ENCODE measurements at regions not wholly inside any gene's neighbourhood (a gene's known extent, or its start where the extent isn't known, plus 50 kb on each side); places are given as distances from the start of the nearest gene placed in this dataset.

- 90% methylated on average over 5 of the region's 5 CpGs; no CpG with 5 or more reads in 1 of the 2 experiments for WGBS, 2 experiments (ENCODE audit: extremely low coverage in 1 of 2, insufficient coverage in 1 of 2, insufficient read length in 1 of 2, insufficient replicate concordance in 2 of 2, low coverage in 1 of 2, low lambda C conversion rate in 2 of 2, missing lambda C conversion rate in 1 of 2)
- H3K27ac ChIP-seq (ENCODE audit: low read depth, low read length) = no peak overlapping the region
- TF ChIP-seq ATF3 (IDR thresholded peaks at IDR 0.05; ENCODE audit: insufficient read depth, low read depth, low read length) (no peak), EP300 (IDR thresholded peaks at IDR 0.05; ENCODE audit: borderline replicate concordance in 1 of 2, low read depth in 2 of 2, low read length in 2 of 2) (no peak), SP1 (IDR thresholded peaks at IDR 0.05; ENCODE audit: low read depth, low read length) (no peak), CHD2 (IDR thresholded peaks at IDR 0.05; ENCODE audit: low read length) (no peak), EGR1 (IDR thresholded peaks at IDR 0.05; ENCODE audit: borderline replicate concordance, low read depth, low read length) (no peak), SAP30 (IDR thresholded peaks at IDR 0.05; ENCODE audit: insufficient read depth, insufficient replicate concordance, low read length) (no peak), CEBPB (IDR thresholded peaks at IDR 0.05; ENCODE audit: low read depth, low read length) (no peak), SIN3A (conservative IDR thresholded peaks at IDR 0.05 in 1 of 2, IDR thresholded peaks at IDR 0.05 in 1 of 2; ENCODE audit: low read depth in 1 of 2, low read length in 2 of 2) (no peak), TAF7 (optimal IDR thresholded peaks at IDR 0.05; ENCODE audit: borderline replicate concordance, low read depth, low read length) (no peak), RBBP5 (IDR thresholded peaks at IDR 0.05; ENCODE audit: borderline replicate concordance, low read depth, low read length) (no peak), SIX5 (IDR thresholded peaks at IDR 0.05; ENCODE audit: low read depth, low read length) (no peak), TCF12 (IDR thresholded peaks at IDR 0.05; ENCODE audit: low read depth, low read length) (no peak), EZH2 (IDR thresholded peaks at IDR 0.05; ENCODE audit: low read depth, low read length, severe bottlenecking) (no peak)
These were observed 502.2 kb upstream of the USP15 start for GRCh38 chr12:61757831-61758505.

More at GRCh38 chr12:61757831-61758505, 502.2 kb upstream of the USP15 start:
- CTCF ChIA-PET (ENCODE audit: partially characterized antibody) = interaction anchor here (1.0 to 1.9 kb wide), 2 partner anchors 8 to 236 kb away, joined by 3 to 9 read pairs; no protein-coding TSS in a partner anchor
- no peak overlapping the region for H2BK20ac ChIP-seq (ENCODE audit: low read length)
- no peak overlapping the region for H4K8ac ChIP-seq (ENCODE audit: extremely low read depth, insufficient read depth, low read length)
- no peaks in the 10 kb centered on the region for H3K23me2 ChIP-seq (ENCODE audit: low read depth, low read length)
- no peak overlapping the region for H4K5ac ChIP-seq (ENCODE audit: insufficient read length, low read depth, low read length)
- no peak overlapping the region for H3K4me2 ChIP-seq (ENCODE audit: insufficient read depth in 1 of 2, low read depth in 2 of 2, low read length in 2 of 2)
- H3K23ac ChIP-seq (ENCODE audit: insufficient read length) = no peak overlapping the region
- no peak overlapping the region for H3K18ac ChIP-seq (ENCODE audit: extremely low read depth, low read length)
- FAIRE-seq (no peak), DNase-seq (ENCODE audit: low read depth in 1 of 2, low spot score in 2 of 2) (no peak)
- no peak overlapping the region for H2AFZ ChIP-seq (ENCODE audit: low read length)
- H3K36me3 ChIP-seq (ENCODE audit: control insufficient read depth in 2 of 4, insufficient read depth in 4 of 4, low read length in 3 of 4) = no peaks in the 10 kb centered on the region
- H4K20me1 ChIP-seq (replicated peaks in 1 of 2; ENCODE audit: control insufficient read depth in 1 of 2, insufficient read depth in 2 of 2, low read length in 2 of 2) = no peaks in the 10 kb centered on the region
- no peak overlapping the region for H3K4me3 ChIP-seq (ENCODE audit: extremely low read depth in 1 of 4, insufficient read depth in 2 of 4, low read depth in 3 of 4, low read length in 4 of 4)
- H3K27me3 ChIP-seq (replicated peaks in 1 of 4; ENCODE audit: control insufficient read depth in 3 of 4, extremely low read depth in 1 of 4, insufficient read depth in 3 of 4, low read length in 3 of 4) = no peaks in the 10 kb centered on the region
- H2BK15ac ChIP-seq (ENCODE audit: low read length) = no peak overlapping the region
- no peaks in the 10 kb centered on the region for H3K79me2 ChIP-seq (ENCODE audit: control insufficient read depth in 1 of 2, insufficient read depth in 2 of 2, low read length in 2 of 2)
- H3K9me3 ChIP-seq (ENCODE audit: insufficient read depth in 2 of 2, low read depth in 1 of 2, low read length in 1 of 2) = no peaks in the 10 kb centered on the region
- no peaks in the 10 kb centered on the region for H3K4me1 ChIP-seq (replicated peaks in 1 of 4; ENCODE audit: control insufficient read depth in 3 of 4, insufficient read depth in 4 of 4, low read length in 3 of 4)
- no peak overlapping the region for H3K14ac ChIP-seq (ENCODE audit: insufficient read length)
- H3K79me1 ChIP-seq (ENCODE audit: low read depth, low read length) = no peaks in the 10 kb centered on the region
- no peak overlapping the region for H3K4ac ChIP-seq (replicated peaks; ENCODE audit: insufficient read length, low read depth, low read length)
- H3K56ac ChIP-seq (replicated peaks; ENCODE audit: insufficient read length, low read depth, low read length) = no peak overlapping the region
- no peak overlapping the region for H2BK12ac ChIP-seq (ENCODE audit: low read depth, low read length)
- H2BK5ac ChIP-seq (ENCODE audit: low read depth, low read length) = no peak overlapping the region
- H2BK120ac ChIP-seq (replicated peaks; ENCODE audit: low read depth, low read length) = no peak overlapping the region
- POLR2A ChIA-PET (ENCODE audit: partially characterized antibody) = no interaction called here
- no peak overlapping the region for H2AK5ac ChIP-seq (ENCODE audit: low read depth, low read length)
- H4K91ac ChIP-seq (replicated peaks; ENCODE audit: insufficient read length, low read length) = no peak overlapping the region
- no peak overlapping the region for H3K9ac ChIP-seq (replicated peaks in 1 of 4; ENCODE audit: extremely low read depth in 1 of 4, low read depth in 3 of 4, low read length in 3 of 4)
